HFFc6 (cell line): ENCODE measurements at regions not wholly inside any gene's neighbourhood (a gene's known extent, or its start where the extent isn't known, plus 50 kb on each side); places are given as distances from the start of the nearest gene placed in this dataset.

Experiments
- DNase-seq: peaks from one replicate; pipeline ENCODE4 v3.0.0-alpha.2; 2018
- H3K27ac Mint-ChIP-seq: 2 replicates; pipeline ENCODE4 v1.8.0; 2020; ENCODE audit warnings: mild to moderate bottlenecking, mixed read lengths
- H3K27me3 Mint-ChIP-seq: 2 replicates; pipeline ENCODE4 v1.8.0; 2021; ENCODE audit warnings: mild to moderate bottlenecking, moderate library complexity, mixed read lengths; ENCODE audit not compliant: insufficient read depth
- H3K36me3 Mint-ChIP-seq: 2 replicates; pipeline ENCODE4 v1.8.0; 2021; ENCODE audit warnings: low read depth, mixed read lengths
- H3K4me1 Mint-ChIP-seq: 2 replicates; pipeline ENCODE4 v1.8.0; 2020; ENCODE audit warnings: low read depth, mixed read lengths
- H3K4me3 Mint-ChIP-seq: 2 replicates; pipeline ENCODE4 v1.8.0; 2020; ENCODE audit warnings: mild to moderate bottlenecking, moderate library complexity, mixed read lengths
- H3K9me3 Mint-ChIP-seq: 2 replicates; pipeline ENCODE4 v1.8.0; 2020; ENCODE audit warnings: mild to moderate bottlenecking, mixed read lengths
- TF ChIP-seq, protein P1 (sequence below): fragments of 200-600 bp; sonication (generic); IDR thresholded peaks from 2 replicates; pipeline ENCODE4 v1.5.0; 2021; ENCODE audit warnings: antibody characterized with exemption, mild to moderate bottlenecking

DNA sequence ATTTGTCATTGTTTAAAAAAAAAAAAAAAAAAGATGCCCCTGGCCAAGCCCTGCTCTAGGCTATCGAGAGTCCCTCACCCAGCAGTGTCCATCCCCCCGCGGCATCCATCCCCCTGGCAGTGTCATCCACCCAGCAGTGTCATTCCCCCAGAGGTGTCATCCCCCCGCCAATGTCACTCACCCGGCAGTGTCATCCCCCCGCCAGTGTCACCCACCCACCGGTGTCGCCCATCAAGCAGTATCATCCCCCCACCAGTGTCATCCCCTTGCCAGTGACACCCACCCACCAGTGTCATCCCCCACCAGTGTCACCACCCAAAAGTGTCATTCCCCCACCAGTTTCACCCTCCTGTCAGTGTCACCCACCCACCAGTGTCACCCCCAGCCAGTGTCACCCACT, 99.3 kb upstream of the PRR20G start:
- Mint-ChIP-seq H3K27ac (no peak overlapping the region), H3K9me3 (no peaks in the 10 kb centered on the region), H3K27me3 (peaks cover 51% of the 10 kb centered on the region), H3K4me1 (peaks cover 7% of the 10 kb centered on the region), H3K4me3 (no peak overlapping the region), H3K36me3 (no peaks in the 10 kb centered on the region)
- TF ChIP-seq, protein P1, sequence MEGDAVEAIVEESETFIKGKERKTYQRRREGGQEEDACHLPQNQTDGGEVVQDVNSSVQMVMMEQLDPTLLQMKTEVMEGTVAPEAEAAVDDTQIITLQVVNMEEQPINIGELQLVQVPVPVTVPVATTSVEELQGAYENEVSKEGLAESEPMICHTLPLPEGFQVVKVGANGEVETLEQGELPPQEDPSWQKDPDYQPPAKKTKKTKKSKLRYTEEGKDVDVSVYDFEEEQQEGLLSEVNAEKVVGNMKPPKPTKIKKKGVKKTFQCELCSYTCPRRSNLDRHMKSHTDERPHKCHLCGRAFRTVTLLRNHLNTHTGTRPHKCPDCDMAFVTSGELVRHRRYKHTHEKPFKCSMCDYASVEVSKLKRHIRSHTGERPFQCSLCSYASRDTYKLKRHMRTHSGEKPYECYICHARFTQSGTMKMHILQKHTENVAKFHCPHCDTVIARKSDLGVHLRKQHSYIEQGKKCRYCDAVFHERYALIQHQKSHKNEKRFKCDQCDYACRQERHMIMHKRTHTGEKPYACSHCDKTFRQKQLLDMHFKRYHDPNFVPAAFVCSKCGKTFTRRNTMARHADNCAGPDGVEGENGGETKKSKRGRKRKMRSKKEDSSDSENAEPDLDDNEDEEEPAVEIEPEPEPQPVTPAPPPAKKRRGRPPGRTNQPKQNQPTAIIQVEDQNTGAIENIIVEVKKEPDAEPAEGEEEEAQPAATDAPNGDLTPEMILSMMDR, result no peak
- no peak for DNase-seq

DNA sequence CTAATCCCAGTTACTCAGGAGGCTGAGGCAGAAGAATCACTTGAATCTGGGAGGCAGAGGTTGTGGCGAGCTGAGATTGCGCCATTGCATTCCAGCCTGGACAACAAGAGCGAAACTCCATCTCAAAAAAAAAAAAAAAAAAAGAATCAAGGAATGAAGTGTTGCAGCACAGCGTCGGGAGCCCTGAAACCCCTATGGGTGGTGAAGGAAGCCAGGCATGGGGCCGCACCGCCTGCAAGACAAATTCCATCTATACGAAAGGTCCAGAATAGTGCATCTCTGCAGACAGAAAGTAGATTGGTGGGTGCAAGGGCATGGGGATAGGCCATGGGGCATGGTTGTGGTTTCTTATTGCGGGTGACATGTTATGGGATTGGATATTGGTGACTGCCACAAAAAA, 98.6 kb upstream of the PRR20G start:
- no peaks in the 10 kb centered on the region; the same call in 1 of the 2 replicates for H3K9me3 Mint-ChIP-seq
- no peak overlapping the region for H3K27ac Mint-ChIP-seq
- H3K36me3 Mint-ChIP-seq, result no peaks in the 10 kb centered on the region
- no peak for DNase-seq
- peaks cover 51% of the 10 kb centered on the region for H3K27me3 Mint-ChIP-seq
- TF ChIP-seq, protein P1, result no peak
- peaks cover 7% of the 10 kb centered on the region for H3K4me1 Mint-ChIP-seq
- no peak overlapping the region for H3K4me3 Mint-ChIP-seq

DNA sequence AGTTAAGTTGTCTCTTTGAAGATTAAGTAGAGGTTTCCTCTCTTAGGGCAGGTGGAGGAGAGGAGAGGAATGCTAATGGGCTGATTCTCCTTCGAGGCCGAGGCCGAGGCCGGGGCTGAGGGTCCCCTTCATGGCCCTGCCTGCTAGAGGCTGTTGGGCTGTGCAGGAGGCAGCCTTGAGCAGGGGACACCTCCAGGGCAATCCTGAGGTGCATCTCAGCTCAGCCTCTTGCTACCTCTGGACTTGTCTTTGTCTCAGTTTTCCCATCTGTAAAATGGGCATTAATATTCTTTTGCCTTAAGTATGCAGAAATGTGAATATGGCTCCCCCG, 97.7 kb upstream of the PRR20G start:
- DNase-seq, result no peak
- H3K36me3 Mint-ChIP-seq, result no peaks in the 10 kb centered on the region; the same call in 1 of the 2 replicates
- no peak overlapping the region for H3K4me3 Mint-ChIP-seq
- H3K4me1 Mint-ChIP-seq, result peaks cover 7% of the 10 kb centered on the region
- TF ChIP-seq, protein P1, result no peak
- H3K27ac Mint-ChIP-seq, result no peak overlapping the region
- peaks cover 9% of the 10 kb centered on the region; the same call in 1 of the 2 replicates for H3K9me3 Mint-ChIP-seq
- H3K27me3 Mint-ChIP-seq, result peaks cover 42% of the 10 kb centered on the region

DNA sequence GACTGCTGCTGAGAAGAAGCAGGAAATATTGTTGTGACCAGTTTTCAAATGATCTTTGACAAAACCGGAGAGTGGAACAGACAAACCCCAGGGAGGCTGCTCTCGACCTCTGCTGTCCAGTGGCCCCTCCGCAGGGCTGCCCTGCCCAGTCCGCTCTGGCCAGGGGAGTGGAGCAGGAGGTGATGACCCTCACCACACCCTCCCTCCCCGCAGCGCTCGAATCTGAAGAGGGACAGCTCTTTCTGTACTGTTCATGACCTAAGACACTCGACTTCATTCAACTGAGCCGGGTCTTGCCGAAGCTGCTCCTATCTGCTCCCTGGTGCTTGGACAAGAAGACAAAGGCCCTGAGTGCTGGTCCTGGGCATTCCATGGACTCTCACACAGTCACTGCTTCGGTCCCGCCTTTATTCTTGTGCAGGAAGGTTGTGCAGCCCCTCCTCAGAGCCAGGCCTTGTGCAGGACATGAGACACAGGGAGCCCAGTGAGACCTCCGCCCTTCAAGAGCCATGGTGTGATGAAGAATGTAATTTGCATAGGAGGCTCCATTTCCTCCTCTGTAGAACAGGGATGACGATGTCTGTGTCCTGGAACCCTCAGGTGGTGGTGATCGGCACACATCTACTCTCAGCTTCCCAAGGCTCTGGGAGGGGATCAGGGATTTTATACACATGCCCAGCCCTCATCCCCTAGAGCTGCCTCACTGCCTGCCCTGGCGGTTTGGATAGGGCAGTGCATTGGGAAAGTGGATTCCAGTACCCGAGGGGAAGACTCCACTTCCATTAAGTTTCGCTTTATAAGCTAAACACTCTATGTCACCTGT, 97.1 kb upstream of the PRR20G start:
- Mint-ChIP-seq H3K9me3 (peaks cover 10% of the 10 kb centered on the region; the same call in 1 of the 2 replicates), H3K27me3 (peaks cover 37% of the 10 kb centered on the region), H3K4me1 (peaks cover 7% of the 10 kb centered on the region), H3K36me3 (no peaks in the 10 kb centered on the region; the same call in 1 of the 2 replicates), H3K27ac (no peak overlapping the region), H3K4me3 (no peak overlapping the region)
- no peak for DNase-seq
- TF ChIP-seq, protein P1, result no peak

DNA sequence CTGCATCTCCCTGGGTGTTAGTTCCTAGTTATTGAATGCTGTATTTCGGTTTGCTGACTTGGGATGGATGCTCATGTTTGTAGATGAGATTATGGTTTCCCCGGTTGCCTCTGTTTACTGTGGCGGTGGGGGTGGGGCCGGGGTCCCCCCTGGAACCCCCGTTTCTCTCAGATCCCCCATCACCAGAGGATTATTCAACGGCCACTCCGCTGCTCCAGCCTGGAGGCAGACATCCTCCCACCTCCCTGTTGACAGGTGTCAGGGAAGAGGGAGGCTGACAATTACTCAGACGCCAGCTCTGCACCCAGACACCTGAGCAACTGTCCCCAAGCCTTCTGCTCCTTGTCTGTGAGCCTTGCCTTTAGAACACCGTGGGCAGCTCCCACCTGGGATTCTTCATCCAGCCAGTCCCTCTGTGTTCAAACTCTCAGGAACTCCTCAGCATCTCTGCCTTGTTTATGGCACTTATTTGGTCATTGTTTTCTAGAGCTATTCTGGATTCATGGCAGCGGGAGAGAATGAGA, 95.9 kb upstream of the PRR20G start:
- TF ChIP-seq, protein P1, result no peak
- Mint-ChIP-seq H3K9me3 (peaks cover 10% of the 10 kb centered on the region; the same call in 1 of the 2 replicates), H3K36me3 (no peaks in the 10 kb centered on the region; the same call in 1 of the 2 replicates), H3K27me3 (peaks cover 34% of the 10 kb centered on the region), H3K27ac (no peak overlapping the region), H3K4me3 (no peak overlapping the region), H3K4me1 (no peaks in the 10 kb centered on the region)
- DNase-seq, result no peak
